Epithelial cell of prostate (primary cell): ENCODE measurements at regions not wholly inside any gene's neighbourhood (a gene's known extent, or its start where the extent isn't known, plus 50 kb on each side); places are given as distances from the start of the nearest gene placed in this dataset.
"Not testable (repeated sequence)": the region's sequence is repeated elsewhere in the genome, so short reads cannot be mapped to it uniquely, and the experiment has no call there.

Experiments used
- DNase-seq: peaks from one replicate; pipeline ENCODE4 v3.0.0-alpha.2; 2011; ENCODE audit warnings: low read depth, low spot score
- H3K27ac ChIP-seq: fragments of 450-650 bp; 2 replicates; pipeline ENCODE4 v1.5.1; 2017; ENCODE audit warnings: mild to moderate bottlenecking

DNA sequence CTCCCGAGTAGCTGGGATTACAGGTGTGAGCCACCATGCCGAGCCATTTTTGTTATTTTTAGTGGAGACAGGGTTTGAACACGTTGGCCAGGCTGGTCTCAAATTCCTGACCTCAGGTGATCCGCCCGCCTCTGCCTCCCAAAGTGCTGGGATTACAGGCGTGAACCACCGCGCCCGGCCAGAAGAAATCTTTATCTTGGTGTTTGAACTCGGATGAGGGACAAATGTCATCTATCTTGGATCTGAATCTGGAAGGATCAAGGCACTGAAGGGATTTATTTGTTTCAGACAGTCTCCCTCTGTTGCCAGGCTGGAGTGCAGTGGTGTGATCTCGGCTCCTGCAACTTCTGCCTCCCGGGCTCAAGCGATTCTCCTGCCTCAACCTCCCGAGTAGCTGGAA, 133.5 kb upstream of the ALDH3B2 start:
- DNase-seq, H3K27ac ChIP-seq: not testable (repeated sequence)

DNA sequence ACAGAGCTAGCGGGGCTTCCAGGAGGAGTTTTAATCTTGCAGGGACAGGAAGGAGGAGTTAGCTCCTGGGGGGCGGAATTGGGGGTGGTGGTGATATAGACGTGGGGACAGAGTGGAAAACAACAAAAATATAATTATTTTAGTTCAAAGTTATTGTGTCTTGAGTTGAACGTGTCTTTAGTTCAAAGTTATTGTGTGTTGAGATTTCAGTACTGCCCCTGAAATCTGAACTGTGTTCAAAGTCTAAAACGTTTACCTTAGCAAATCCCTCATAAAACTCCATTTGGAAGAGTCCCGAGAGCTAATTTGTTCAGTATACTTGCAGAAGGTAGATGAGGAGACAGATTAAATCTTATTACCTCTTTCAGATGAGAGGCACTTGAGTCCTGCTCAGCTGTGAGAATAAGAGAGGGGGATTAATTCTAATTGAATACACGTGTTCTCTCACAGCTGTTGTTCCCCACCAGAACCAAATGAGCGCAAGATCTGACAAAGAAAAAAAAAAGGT, 132.4 kb upstream of the ALDH3B2 start:
- not testable (repeated sequence) for H3K27ac ChIP-seq, DNase-seq

DNA sequence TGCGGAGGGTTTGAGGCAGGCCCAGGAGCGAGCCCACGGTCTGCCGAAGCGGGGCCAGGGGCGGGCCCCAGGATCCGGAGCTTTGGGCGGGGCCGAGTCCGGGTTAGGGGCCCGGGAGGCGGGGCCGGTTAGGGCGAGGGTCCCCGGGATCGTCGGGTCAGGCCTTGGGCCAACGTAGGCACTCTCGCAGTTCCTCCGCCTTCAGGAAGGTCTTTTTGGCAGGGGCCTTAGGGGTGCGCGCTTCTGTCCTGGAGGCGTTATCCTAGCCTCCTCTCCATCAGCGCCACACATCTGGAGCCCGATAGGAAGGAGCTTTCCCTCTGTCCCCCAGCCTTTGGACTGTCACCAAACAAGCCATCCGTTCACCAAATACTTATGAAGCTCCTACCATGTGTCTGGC, 131.8 kb upstream of the ALDH3B2 start:
- H3K27ac ChIP-seq, DNase-seq: not testable (repeated sequence)

DNA sequence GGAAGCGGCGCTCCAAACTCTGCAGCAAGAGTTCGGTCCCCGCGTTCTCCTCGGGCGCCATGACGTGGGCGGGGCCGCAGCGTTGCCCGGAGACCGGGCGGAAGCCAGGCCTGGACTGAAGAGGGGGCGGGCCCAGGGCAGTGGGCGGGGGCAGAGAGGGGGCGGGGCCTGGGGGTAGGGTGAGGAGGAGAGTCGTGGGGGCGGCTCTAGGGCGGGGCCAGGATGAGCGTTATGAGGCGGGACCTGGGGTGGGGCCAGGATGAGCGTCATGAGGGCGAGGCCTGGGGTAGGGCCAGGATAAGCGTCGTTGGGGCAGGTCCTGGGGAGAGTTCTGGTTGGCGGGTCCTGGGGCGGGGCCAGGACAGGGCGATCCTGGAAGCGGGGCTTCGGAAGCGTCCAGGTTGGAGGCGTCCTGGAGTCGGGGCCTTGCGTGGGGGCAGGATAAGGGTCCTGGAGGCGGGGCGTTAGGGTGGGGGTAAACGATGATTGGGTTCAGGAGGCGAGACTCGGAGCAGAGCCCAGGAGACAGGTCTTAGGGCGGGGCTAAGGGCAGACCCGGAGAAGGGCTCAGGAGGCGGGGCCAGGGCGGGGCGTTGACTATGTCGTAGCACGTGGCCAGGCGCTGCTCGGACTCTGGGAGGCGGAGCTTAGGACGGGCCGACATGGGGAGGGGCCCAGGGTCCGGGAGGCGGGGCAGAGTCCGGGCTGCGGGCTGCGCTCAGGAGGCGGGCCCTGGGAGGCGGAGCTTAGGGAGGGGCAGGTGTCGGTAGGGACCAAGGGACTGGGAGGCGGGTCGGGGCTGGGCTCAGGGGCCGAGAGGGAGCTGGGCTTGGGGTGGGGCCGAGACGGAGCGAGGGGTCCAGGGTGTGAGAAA, 131.1 kb upstream of the ALDH3B2 start:
- peak overlapping the region; percentile 66 for H3K27ac ChIP-seq
- DNase-seq = peak; percentile 83

DNA sequence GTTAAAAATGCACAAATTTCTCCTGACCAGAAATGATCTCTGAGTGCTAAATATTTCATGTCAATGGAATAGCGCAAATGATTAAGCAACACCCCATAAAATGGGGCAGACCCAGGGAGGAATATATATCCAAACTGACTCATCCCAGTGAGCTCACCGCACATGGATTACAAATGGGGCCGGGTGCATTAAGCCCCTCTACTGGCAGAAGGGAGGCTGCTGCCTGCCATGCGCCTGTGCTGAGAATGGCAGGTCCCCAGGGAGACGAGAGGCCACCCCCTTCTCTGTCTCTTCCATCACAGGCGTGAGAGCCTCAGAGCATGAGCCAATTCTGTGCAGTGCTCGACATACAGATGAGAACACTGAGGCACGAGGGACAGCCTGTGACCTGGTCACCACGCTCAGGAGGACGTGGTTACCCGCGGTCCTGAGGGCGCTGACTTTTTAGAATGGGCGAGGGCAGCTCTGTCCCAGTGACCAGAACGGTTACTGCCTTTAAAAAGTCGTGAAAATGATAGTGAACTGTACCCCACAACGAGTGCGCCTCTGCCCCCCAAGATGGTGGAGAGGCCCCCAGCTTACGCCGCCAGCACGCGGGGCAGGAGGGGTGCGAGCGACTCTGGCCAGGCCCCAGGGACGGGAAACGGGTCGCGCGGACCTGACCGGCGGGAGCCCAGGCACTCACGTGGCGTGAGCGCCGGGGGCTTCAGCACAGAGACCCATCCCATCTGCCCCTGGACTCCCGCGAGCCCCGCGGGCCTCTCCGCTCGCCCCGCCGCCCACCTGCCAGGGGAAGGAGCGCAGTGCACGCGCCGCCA, 130.2 kb upstream of the ALDH3B2 start:
- peak overlapping the region; percentile 66 for H3K27ac ChIP-seq

DNA sequence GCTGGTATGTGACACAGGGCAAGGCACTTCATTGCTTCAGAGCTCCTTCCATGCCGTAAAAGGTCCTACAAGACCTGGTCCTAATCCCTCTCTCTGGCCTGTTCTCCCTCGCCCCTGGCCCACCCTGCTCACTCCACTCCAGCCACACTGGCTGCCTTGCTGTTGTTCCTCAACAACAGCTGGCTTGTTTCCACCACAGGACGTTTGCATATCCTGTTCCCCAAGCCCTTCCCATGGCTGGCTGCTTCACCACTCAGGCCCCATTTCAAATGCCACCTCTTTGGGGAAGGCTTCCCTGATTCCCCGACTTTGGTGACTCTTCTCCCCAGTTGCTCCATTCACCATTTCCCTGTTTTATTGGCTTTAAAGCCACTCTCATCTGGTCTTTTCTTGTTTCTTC, 129.1 kb upstream of the ALDH3B2 start:
- not testable (repeated sequence) for H3K27ac ChIP-seq, DNase-seq

More for the DNA sequence above, 130.2 kb upstream of the ALDH3B2 start:
- not testable (repeated sequence) for DNase-seq

DNA sequence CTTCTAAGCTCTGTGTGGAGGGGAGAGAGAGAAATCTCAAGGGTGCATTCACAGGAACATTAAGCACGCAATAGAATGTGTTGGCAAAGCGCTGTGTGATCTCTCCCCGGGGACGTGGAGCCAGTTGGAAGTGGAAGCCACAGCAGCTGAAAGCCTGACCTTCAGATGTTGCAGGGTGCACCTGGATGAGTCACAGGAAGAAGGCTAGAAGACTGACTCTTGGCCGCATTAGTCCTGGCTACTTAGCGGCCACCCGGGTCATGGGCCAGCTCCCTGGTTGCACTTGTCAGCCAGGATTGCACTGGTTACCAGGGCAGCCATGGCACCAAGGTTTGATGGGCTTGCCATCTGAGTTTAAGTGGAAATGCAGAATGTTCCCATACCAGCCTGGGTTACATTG, 128.6 kb upstream of the ALDH3B2 start:
- DNase-seq, H3K27ac ChIP-seq: not testable (repeated sequence)

DNA sequence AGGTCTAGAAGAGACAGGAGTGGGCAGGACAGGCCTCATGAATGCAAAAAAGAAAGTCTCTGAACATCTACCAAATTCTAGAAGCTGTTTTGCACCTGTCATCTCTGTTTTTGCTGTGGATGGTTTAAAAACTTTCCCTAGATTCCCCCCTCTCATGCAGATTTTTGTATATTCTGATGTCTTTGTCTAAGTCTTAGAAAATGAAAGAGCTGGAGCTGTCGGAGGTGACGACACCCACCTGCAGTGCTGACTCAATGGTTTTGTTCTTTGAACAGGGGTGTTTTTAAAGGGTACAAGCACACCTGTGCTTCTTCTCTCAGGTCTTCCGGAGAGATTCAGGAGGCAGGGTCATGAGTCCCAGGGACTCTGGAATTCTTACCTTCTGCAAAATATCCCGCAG, 128.2 kb upstream of the ALDH3B2 start:
- not testable (repeated sequence) for DNase-seq, H3K27ac ChIP-seq

DNA sequence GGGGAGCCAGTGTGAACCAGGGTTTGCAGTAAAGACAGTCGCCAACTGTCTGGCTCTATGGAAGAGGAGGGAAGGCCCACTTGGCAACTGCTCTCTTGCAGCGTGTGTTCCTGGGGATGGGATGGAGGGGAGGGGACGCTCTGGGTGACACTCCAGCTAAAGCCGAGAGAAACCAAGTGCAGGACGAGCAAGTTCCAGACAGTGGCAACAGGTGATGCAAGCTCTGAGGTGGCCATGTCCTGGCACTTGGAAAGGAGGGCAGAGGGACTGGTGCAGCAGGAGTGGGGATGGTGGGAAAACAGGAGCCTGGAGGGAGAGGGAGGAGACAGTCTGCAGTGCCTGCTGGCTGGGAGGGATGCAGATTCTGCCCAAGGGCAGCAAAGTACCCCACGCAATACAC, 127.0 kb upstream of the ALDH3B2 start:
- DNase-seq, H3K27ac ChIP-seq: not testable (repeated sequence)

DNA sequence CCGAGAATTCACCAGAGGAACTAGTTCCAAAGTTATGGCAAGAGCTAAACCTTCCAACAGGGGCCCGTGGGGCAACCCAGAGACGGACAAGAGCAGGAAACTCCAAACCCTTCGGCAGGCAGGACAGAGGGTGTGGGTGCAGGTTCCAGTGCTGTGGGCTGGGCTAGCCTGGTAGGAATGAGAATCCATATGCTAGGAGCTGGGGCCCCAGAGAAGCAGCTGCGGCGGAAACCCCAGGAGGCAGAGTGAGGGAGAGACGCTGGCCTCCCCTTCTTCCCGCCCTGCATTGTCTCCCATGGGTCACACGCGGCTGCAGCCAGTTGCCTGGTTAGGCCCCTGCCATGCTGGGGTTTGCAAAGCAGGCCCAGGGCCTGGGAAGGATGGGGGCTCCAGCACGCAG, 126.2 kb upstream of the ALDH3B2 start:
- DNase-seq, H3K27ac ChIP-seq: not testable (repeated sequence)

DNA sequence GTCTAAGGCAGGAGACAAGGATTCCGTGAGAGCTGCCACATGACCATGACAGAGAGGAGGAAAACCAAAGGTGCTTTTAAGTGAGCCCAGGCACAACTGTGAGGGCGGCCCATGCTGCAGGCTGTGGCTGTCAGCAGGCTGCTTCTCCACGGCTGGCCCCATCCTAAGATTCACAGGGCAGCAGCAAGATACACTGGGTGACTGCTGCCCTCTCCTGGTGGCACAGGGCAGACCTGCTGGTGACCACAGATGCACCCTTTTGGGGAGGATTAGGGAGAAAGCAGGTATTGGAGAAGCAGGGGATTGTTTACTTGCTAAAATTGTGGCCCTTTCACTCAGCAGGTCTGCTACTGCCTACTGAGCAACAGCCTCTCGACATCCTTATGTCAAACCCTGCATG, 125.4 kb upstream of the ALDH3B2 start:
- DNase-seq, H3K27ac ChIP-seq: not testable (repeated sequence)

DNA sequence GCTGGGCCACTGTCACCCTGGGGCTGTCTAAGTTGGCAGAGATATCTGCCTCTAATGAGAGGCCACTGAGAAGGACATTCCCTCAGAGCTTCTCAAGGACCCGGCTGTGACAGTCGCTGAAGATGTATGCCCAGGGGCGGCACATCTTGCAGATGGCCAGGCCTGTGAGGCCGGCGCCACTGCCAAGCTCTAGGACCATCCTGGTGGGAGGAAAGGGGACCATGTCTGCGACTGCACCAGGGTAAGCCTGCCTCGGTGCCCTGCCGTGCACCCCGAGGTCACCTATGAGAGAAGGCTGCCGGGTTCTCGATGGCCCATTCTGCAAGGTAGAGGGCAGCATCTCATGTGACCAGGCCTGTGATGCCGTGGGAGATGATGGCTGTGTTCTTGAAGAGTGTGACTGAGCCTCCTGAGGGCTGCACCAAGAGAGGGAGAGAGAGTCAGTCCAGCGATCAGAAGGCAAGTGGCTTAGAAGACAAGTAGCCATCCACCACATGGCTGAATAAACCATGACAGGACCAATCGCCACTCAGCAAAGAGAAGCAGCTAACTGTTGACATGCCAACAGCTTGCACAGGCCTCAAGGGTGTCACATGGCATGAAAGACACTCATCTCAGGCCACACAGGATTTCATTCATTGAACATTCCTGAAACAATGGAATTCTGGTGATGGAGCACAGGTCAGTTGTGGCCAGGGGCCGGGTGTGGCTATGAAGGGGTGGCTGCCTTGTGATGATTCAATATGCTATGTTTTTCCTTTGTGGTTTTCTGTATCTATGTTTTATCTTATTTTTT, 123.5 kb upstream of the ALDH3B2 start:
- not testable (repeated sequence) for DNase-seq, H3K27ac ChIP-seq

DNA sequence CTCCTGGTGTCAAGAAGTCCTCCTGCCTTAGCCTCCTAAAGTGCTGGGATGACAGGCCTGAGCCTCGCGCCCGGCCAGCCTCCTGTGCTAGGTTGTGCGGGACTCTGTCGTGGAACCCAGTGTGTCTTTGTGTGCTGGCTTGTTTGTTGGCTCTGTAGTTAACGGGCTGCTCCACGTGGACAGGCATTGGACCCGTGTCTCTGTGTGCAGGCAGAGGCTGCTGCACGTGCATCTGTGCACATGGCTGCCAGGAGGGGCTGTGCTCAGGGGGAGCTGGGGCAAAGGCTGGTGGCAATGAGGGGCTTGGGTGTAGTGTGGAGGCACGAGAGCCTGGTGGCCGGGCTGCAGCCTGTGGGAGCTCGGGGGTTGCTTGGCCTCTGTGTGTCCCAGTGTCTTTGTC, 121.3 kb upstream of the ALDH3B2 start:
- DNase-seq = no peak
- no peak overlapping the region for H3K27ac ChIP-seq

DNA sequence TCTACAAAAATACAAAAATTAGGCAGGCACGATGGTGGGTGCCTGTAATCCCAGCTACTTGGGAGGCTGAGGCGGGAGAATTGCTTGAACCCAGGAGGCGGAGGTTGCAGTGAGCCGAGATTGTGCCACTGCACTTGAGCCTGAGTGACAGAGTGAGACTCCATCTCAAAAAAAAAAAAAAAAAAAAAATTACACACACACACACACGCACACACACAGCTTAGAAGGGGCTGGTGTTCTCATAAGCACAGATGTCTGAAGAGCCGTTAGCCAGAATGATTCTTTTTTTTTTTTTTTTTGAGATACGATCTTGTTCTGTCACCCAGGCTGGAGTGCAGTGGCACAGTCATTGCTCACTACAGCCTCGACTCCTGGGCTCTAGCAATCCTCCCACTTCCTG, 119.3 kb upstream of the ALDH3B2 start:
- not testable (repeated sequence) for H3K27ac ChIP-seq, DNase-seq

DNA sequence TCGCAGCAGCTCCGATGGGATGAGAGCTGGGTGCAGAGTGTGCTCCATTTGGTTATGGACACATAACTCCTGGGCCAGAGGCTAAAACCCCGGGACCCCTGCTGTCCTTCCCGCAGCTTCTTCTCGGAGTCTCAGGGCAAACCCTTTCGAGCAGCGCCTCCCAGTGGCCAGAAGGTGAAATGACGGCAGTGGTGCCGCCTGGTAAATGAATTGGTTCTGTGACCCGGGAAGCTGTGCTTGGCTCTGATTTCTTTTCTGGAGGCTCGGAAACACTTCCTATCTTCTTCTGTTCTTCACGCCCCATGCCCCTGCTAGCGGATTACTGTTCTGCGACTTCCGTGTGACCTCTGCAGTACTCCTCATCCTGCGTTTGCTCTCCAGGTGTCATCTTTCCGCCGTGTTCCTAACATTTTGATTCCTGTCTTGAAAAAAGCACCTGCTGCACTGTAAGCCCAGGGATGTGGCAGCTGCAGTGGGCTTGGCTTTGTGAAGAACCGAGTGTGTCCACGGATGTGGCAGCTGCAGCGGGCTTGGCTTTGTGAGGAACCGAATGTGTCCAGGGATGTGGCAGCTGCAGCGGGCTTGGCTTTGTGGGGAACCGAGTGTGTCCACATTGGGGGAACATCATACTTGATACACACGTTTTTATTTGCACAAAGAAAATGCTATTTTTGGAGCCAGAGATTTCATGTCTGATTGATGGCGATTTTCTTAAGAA, 118.0 kb upstream of the ALDH3B2 start:
- not testable (repeated sequence) for DNase-seq, H3K27ac ChIP-seq

DNA sequence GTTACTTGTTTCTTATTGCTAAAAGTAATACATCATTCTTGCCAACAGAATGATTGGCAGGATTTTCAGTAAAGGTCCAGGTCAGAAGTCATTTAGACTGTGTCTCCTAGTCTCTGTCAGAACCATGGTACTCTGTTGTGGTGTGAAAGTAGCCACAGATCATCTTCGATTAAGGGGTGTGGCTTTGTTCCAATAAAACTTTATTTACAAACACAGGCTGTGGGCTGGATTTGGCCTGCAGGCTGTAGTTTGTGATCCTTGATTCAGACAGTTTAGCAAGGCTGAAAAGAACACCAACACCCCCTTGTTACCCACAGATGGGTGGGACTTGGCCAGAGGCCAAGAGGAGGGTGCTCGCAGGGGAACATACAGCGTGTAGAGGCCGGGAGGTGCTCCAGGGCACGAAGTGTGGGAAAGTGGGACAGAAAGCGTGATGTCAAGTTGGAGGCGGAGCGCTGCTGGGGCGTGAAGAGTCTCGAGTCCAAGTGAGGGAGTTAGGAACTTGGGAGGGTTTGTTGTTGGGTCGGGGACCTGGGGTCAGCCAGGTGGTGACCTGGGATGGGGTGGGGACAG, 117.3 kb upstream of the ALDH3B2 start:
- not testable (repeated sequence) for DNase-seq

DNA sequence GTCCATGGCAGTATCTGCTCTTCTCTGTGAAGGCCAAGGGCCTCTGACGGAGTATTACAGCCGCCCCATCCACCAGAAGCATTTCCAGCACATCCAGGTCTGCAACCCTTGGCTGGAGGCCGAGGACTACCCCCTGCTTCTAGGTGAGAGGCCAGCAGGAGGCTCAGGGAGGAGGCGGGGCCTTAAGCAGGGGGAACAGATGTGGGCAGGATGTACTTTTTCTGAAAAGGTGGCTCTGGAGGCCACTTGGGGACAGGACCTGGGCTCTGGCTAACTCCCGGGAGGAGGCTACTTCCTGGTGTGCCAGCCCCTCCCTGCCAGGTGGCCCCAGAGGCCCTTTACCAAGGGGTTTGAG, 113.9 kb upstream of the ALDH3B2 start:
- H3K27ac ChIP-seq, DNase-seq: not testable (repeated sequence)

More for the DNA sequence above, 117.3 kb upstream of the ALDH3B2 start:
- H3K27ac ChIP-seq = not testable (repeated sequence)

DNA sequence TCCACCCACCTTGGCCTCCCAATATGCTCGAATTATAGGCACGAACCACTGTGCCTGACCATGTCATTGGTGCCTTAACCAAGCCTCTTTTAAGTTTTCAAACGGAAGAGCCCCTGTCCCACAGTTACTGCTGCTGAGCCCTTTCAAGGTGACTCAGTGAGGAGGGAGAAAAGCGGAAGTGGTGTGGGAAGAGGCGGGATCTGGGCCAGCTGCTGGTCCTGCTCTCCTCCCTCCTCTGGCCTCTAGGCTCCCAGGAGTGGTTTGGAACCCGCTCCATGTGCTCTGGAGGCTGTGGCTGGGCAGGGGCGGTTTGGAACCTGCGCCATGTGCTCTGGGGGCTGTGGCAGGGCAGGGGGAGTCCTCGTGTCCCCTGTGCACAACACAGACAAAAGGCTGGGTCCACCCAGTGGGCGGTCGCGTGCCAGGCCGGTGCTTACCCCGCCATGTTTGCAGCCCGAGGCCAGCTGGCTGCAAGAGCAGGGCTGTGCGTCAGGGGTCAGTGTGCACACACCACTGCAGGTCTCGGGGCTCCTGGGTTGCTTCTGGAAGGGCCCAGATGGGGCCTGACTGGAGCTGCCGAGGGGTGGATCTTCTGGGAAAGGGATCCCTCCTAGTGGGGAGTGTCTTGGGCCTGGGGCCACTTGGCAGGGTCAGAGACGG, 113.4 kb upstream of the ALDH3B2 start:
- H3K27ac ChIP-seq, DNase-seq: not testable (repeated sequence)

DNA sequence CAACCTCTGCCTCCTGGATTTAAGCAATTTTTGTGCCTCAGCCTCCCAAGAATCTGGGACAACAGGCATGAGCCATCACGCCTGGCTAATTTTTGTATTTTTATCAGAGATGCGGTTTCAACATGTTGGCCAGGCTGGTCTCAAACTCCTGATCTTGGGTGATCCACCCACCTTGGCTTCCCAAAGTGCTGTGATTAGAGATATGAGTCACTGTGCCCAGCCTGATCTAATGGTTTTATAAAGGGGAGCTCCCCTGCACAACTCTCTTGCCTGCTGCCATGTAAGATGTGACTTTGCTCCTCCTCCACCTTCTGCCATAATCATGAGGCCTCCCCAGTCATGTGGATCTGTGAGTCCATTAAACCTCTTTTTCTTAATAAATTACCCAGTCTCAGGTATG, 107.5 kb upstream of the ALDH3B2 start:
- not testable (repeated sequence) for H3K27ac ChIP-seq, DNase-seq
